ENCODE measurements at regions not wholly inside any gene's neighbourhood (a gene's known extent, or its start where the extent isn't known, plus 50 kb on each side); places are given as distances from the start of the nearest gene placed in this dataset.

GRCh38 chr2:155115846-155116245 is 417.4 kb downstream of the KCNJ3 start:
- H3K27ac Mint-ChIP-seq: peak overlapping the region; percentile 60
- no peak overlapping the region for H3K4me3 Mint-ChIP-seq
- DNase-seq (ENCODE audit: low spot score) (no peak), ATAC-seq (no peak)
- peaks cover 4% of the 10 kb centered on the region for H3K9me3 Mint-ChIP-seq
- ChIA-PET POLR2A (no interaction called here), CTCF (no interaction called here)
- no peaks in the 10 kb centered on the region for H3K36me3 Mint-ChIP-seq
- TF ChIP-seq ZNF219 (CRISPR knock-in tag; IDR thresholded peaks at IDR 0.05; ENCODE audit: borderline replicate concordance) (no peak), FOXP4 (CRISPR knock-in tag; IDR thresholded peaks at IDR 0.05) (no peak), EMX1 (CRISPR knock-in tag; IDR thresholded peaks at IDR 0.05) (no peak), NR2C2 (CRISPR knock-in tag; IDR thresholded peaks at IDR 0.05) (no peak), GTF2I (CRISPR knock-in tag; conservative IDR thresholded peaks at IDR 0.05) (no peak), TEAD4 (CRISPR knock-in tag; IDR thresholded peaks at IDR 0.05) (no peak)
- H3K4me1 Mint-ChIP-seq: peaks cover 5% of the 10 kb centered on the region
- no peaks in the 10 kb centered on the region for H3K27me3 Mint-ChIP-seq (ENCODE audit: low read depth)

- Mint-ChIP-seq H3K27me3 (ENCODE audit: low read depth) (no peaks in the 10 kb centered on the region), H3K9me3 (no peaks in the 10 kb centered on the region), H3K27ac (no peak overlapping the region), H3K4me1 (peaks cover 5% of the 10 kb centered on the region), H3K4me3 (no peak overlapping the region), H3K36me3 (no peaks in the 10 kb centered on the region)
- no peak for DNase-seq (ENCODE audit: low spot score)
- ATAC-seq: no peak
- ChIA-PET CTCF (no interaction called here), POLR2A (no interaction called here)
- TF ChIP-seq ETV6 (CRISPR knock-in tag; IDR thresholded peaks at IDR 0.05): no peak
- no peak for TF ChIP-seq RORB (CRISPR knock-in tag; IDR thresholded peaks at IDR 0.05)
- no peak for TF ChIP-seq ZNF532 (CRISPR knock-in tag; IDR thresholded peaks at IDR 0.05; ENCODE audit: borderline replicate concordance)
- TF ChIP-seq PREB (CRISPR knock-in tag; IDR thresholded peaks at IDR 0.05; ENCODE audit: borderline replicate concordance): no peak
- TF ChIP-seq ZNF671 (CRISPR knock-in tag; IDR thresholded peaks at IDR 0.05): no peak
- TF ChIP-seq ATF3 (CRISPR knock-in tag; conservative IDR thresholded peaks at IDR 0.05): no peak
- no peak for TF ChIP-seq ZMAT4 (CRISPR knock-in tag; IDR thresholded peaks at IDR 0.05)
- TF ChIP-seq HMGXB4 (CRISPR knock-in tag; IDR thresholded peaks at IDR 0.05): no peak
- TF ChIP-seq ATF1 (CRISPR knock-in tag; IDR thresholded peaks at IDR 0.05): no peak
- no peak for TF ChIP-seq GTF2I (CRISPR knock-in tag; conservative IDR thresholded peaks at IDR 0.05)
Observed at GRCh38 chr2:155111070-155111469, 412.6 kb downstream of the KCNJ3 start.
